Breast epithelium (tissue), 3 donors: ENCODE measurements at regions not wholly inside any gene's neighbourhood (a gene's known extent, or its start where the extent isn't known, plus 50 kb on each side); places are given as distances from the start of the nearest gene placed in this dataset.

ENCODE experiments used
- POLR2A ChIP-seq: fragments of 450-650 bp; IDR thresholded peaks from one replicate; pipeline ENCODE4 v1.6.1; 2016; ENCODE audit warnings: antibody characterized with exemption, mild to moderate bottlenecking, moderate library complexity
- POLR2AphosphoS5 ChIP-seq, 3 donors: sonication (generic); formaldehyde crosslinking; IDR thresholded peaks; one replicate each; pipeline ENCODE4 v1.6.1; 2017; ENCODE audit warnings: antibody characterized with exemption in 3 of 3
- TF ChIP-seq, protein P1 (sequence below), 3 donors: fragments of 450-650 bp; IDR thresholded peaks; one replicate each; pipeline ENCODE4 v1.5.1; 2016 to 2017; ENCODE audit warnings: antibody characterized with exemption in 3 of 3, mild to moderate bottlenecking in 3 of 3, moderate library complexity in 3 of 3

DNA sequence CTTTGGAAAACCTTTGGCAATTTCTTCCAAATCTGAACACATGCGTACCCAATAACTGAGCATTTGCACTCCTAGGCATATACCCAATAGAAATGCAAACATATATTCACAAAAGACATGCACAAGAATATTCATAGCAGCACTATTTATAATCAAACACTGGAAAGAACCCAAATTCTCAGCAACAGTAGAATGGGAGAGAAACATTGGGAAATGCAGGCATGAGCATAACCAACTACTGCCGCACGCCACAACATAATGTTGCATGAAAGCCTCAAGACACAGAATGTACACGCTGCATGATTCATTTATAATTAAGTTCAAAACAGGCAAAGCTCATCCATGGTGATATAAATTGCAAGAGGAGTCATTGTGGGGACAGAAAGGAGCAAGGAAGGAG, 69.5 kb upstream of the FBXO28 start:
- TF ChIP-seq, protein P1, sequence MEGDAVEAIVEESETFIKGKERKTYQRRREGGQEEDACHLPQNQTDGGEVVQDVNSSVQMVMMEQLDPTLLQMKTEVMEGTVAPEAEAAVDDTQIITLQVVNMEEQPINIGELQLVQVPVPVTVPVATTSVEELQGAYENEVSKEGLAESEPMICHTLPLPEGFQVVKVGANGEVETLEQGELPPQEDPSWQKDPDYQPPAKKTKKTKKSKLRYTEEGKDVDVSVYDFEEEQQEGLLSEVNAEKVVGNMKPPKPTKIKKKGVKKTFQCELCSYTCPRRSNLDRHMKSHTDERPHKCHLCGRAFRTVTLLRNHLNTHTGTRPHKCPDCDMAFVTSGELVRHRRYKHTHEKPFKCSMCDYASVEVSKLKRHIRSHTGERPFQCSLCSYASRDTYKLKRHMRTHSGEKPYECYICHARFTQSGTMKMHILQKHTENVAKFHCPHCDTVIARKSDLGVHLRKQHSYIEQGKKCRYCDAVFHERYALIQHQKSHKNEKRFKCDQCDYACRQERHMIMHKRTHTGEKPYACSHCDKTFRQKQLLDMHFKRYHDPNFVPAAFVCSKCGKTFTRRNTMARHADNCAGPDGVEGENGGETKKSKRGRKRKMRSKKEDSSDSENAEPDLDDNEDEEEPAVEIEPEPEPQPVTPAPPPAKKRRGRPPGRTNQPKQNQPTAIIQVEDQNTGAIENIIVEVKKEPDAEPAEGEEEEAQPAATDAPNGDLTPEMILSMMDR (IDR thresholded peaks at IDR 0.05): no peak
- TF ChIP-seq POLR2A (no peak), POLR2AphosphoS5 (IDR thresholded peaks at IDR 0.05) (no peak)
